ENCODE measurements at regions not wholly inside any gene's neighbourhood (a gene's known extent, or its start where the extent isn't known, plus 50 kb on each side); places are given as distances from the start of the nearest gene placed in this dataset.

- H3K9me3 ChIP-seq (ENCODE audit: control insufficient read depth, low read length) = no peaks in the 10 kb centered on the region
These were observed 106.3 kb downstream of the EBNA1BP2 start for GRCh38 chr1:43065616-43066399.

GRCh38 chr1:43065191-43065590 lies 106.5 kb upstream of the SLC2A1 start:
- Histone ChIP-seq H3K4me3 (ENCODE audit: low read depth, low read length) (no peak overlapping the region), H3K4me2 (ENCODE audit: low read length) (no peak overlapping the region), H3K27ac (no peak overlapping the region), H3K4me1 (no peaks in the 10 kb centered on the region), H3K79me2 (no peaks in the 10 kb centered on the region), H3K9me3 (ENCODE audit: control insufficient read depth, low read length) (no peaks in the 10 kb centered on the region), H3K27me3 (ENCODE audit: control insufficient read depth, insufficient read depth, low read length) (no peaks in the 10 kb centered on the region), H3K36me3 (ENCODE audit: control insufficient read depth, insufficient read depth, low read length) (no peaks in the 10 kb centered on the region), H2AFZ (no peak overlapping the region), H3K9ac (no peak overlapping the region)
- TF ChIP-seq, protein P1, sequence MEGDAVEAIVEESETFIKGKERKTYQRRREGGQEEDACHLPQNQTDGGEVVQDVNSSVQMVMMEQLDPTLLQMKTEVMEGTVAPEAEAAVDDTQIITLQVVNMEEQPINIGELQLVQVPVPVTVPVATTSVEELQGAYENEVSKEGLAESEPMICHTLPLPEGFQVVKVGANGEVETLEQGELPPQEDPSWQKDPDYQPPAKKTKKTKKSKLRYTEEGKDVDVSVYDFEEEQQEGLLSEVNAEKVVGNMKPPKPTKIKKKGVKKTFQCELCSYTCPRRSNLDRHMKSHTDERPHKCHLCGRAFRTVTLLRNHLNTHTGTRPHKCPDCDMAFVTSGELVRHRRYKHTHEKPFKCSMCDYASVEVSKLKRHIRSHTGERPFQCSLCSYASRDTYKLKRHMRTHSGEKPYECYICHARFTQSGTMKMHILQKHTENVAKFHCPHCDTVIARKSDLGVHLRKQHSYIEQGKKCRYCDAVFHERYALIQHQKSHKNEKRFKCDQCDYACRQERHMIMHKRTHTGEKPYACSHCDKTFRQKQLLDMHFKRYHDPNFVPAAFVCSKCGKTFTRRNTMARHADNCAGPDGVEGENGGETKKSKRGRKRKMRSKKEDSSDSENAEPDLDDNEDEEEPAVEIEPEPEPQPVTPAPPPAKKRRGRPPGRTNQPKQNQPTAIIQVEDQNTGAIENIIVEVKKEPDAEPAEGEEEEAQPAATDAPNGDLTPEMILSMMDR (IDR thresholded peaks at IDR 0.05) = no peak

More at GRCh38 chr1:43065616-43066399, 106.3 kb downstream of the EBNA1BP2 start:
- TF ChIP-seq, protein P1 (IDR thresholded peaks at IDR 0.05) = no peak
- Histone ChIP-seq H3K36me3 (ENCODE audit: control insufficient read depth, insufficient read depth, low read length) (no peaks in the 10 kb centered on the region), H3K27me3 (ENCODE audit: control insufficient read depth, insufficient read depth, low read length) (no peaks in the 10 kb centered on the region), H3K4me1 (no peaks in the 10 kb centered on the region), H3K4me2 (ENCODE audit: low read length) (no peak overlapping the region), H3K79me2 (no peaks in the 10 kb centered on the region), H2AFZ (no peak overlapping the region), H3K9ac (no peak overlapping the region), H3K4me3 (ENCODE audit: low read depth, low read length) (no peak overlapping the region), H3K27ac (no peak overlapping the region)

- H3K4me3 ChIP-seq (ENCODE audit: low read depth, low read length) = no peak overlapping the region
- no peak overlapping the region for H3K27ac ChIP-seq
- H3K79me2 ChIP-seq = no peaks in the 10 kb centered on the region
- no peaks in the 10 kb centered on the region for H3K27me3 ChIP-seq (ENCODE audit: control insufficient read depth, insufficient read depth, low read length)
- H2AFZ ChIP-seq = no peak overlapping the region
- no peak overlapping the region for H3K4me2 ChIP-seq (ENCODE audit: low read length)
- no peak overlapping the region for H3K9ac ChIP-seq
- TF ChIP-seq, protein P1 (IDR thresholded peaks at IDR 0.05) = no peak
- H3K9me3 ChIP-seq (ENCODE audit: control insufficient read depth, low read length) = no peaks in the 10 kb centered on the region
- H3K36me3 ChIP-seq (ENCODE audit: control insufficient read depth, insufficient read depth, low read length) = no peaks in the 10 kb centered on the region
- peaks cover 3% of the 10 kb centered on the region for H3K4me1 ChIP-seq
These were observed 104.9 kb upstream of the SLC2A1 start for GRCh38 chr1:43063394-43064219.

DNA sequence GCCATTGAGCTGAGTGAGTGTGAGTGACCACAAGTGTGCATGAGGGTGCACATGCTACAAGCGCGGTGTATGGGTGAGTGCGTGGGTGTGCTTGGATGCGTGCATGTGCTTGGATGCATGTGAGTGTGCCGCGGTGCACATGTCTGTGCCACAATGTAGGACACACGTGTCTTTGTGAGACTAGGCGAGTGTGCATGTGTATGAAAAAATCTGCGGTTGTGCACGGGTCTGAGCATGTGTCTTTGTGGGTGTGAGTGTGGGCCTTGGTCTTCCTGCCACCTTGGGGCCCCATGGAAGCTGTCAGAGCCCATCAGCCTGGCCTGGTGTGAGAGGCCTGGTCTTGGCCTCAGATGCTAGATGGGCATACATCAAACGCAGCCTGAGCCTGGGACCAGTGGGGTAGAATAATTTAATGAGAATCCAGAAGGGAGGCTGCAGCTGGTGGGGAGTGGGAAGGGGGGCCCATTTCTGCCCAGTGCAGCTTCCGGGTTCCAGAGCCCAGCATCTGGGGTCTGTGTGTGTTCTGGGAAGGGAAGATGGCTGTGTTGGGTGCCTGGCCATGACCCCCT lies 103.9 kb upstream of the SLC2A1 start:
- Histone ChIP-seq H3K4me3 (ENCODE audit: low read depth, low read length) (no peak overlapping the region), H3K9me3 (ENCODE audit: control insufficient read depth, low read length) (no peaks in the 10 kb centered on the region), H3K4me2 (ENCODE audit: low read length) (no peak overlapping the region), H3K27me3 (ENCODE audit: control insufficient read depth, insufficient read depth, low read length) (no peaks in the 10 kb centered on the region), H3K36me3 (ENCODE audit: control insufficient read depth, insufficient read depth, low read length) (no peaks in the 10 kb centered on the region), H2AFZ (no peak overlapping the region), H3K27ac (no peak overlapping the region), H3K9ac (no peak overlapping the region), H3K79me2 (no peaks in the 10 kb centered on the region), H3K4me1 (peaks cover 3% of the 10 kb centered on the region)
- TF ChIP-seq, protein P1 (IDR thresholded peaks at IDR 0.05) = no peak

Measured in parathyroid adenoma (tissue), 2 donors.